Cardiac muscle cell (in vitro differentiated cells and primary cell): ENCODE measurements at regions not wholly inside any gene's neighbourhood (a gene's known extent, or its start where the extent isn't known, plus 50 kb on each side); places are given as distances from the start of the nearest gene placed in this dataset.

Experiments
- DNase-seq, 2 donors: peaks; one replicate each; pipeline versions ENCODE4 v3.0.0 to v3.0.0-alpha.2; 2010 to 2017; ENCODE audit warnings: low read depth in 1 of 2, low spot score in 1 of 2
- H3K27ac ChIP-seq: fragments of 200-600 bp; sonication (generic); 2 replicates; pipeline ENCODE4 v1.5.1; 2016
- H3K27me3 ChIP-seq: fragments of 200-600 bp; sonication (generic); 2 replicates; pipeline ENCODE4 v1.6.0; 2016; ENCODE audit warnings: control low read depth
- H3K36me3 ChIP-seq: fragments of 200-600 bp; sonication (generic); 2 replicates; pipeline ENCODE4 v1.5.1; 2016; ENCODE audit warnings: control low read depth
- H3K4me1 ChIP-seq: fragments of 200-600 bp; sonication (generic); 2 replicates; pipeline ENCODE4 v1.8.1; 2017; ENCODE audit warnings: low read depth, mild to moderate bottlenecking, mixed run types
- H3K4me3 ChIP-seq: fragments of 200-600 bp; sonication (generic); 2 replicates; pipeline ENCODE4 v1.5.1; 2016; ENCODE audit warnings: mild to moderate bottlenecking
- H3K9me3 ChIP-seq: fragments of 200-600 bp; sonication (generic); 2 replicates; pipeline ENCODE4 v1.5.1; 2017; ENCODE audit warnings: low read depth, mild to moderate bottlenecking, control low read depth
- CTCF ChIP-seq: IDR thresholded peaks from 2 replicates; pipeline ENCODE4 v1.5.1; 2012; ENCODE audit warnings: low read depth, mild to moderate bottlenecking, low read length

- H3K36me3 ChIP-seq, result no peaks in the 10 kb centered on the region
- no peak overlapping the region for H3K27ac ChIP-seq
- H3K4me1 ChIP-seq, result no peaks in the 10 kb centered on the region
- peaks cover 2% of the 10 kb centered on the region for H3K27me3 ChIP-seq
- no peak for TF ChIP-seq CTCF
- no peaks in the 10 kb centered on the region for H3K9me3 ChIP-seq
- H3K4me3 ChIP-seq, result no peak overlapping the region
- no peak for DNase-seq
These were observed 60.6 kb upstream of the PCSK6 start for GRCh38 chr15:101550124-101550523.

GRCh38 chr15:101549647-101550046, 60.1 kb upstream of the PCSK6 start:
- peaks cover 4% of the 10 kb centered on the region for H3K27me3 ChIP-seq
- DNase-seq, result no peak
- no peak overlapping the region for H3K4me3 ChIP-seq
- TF ChIP-seq CTCF, result no peak
- no peak overlapping the region for H3K27ac ChIP-seq
- no peaks in the 10 kb centered on the region for H3K36me3 ChIP-seq
- H3K9me3 ChIP-seq, result no peaks in the 10 kb centered on the region
- no peaks in the 10 kb centered on the region for H3K4me1 ChIP-seq

GRCh38 chr15:101547737-101548136, 58.2 kb upstream of the PCSK6 start:
- TF ChIP-seq CTCF, result no peak
- Histone ChIP-seq H3K4me3 (no peak overlapping the region), H3K4me1 (no peaks in the 10 kb centered on the region), H3K9me3 (no peaks in the 10 kb centered on the region), H3K27ac (no peak overlapping the region), H3K36me3 (no peaks in the 10 kb centered on the region), H3K27me3 (peaks cover 4% of the 10 kb centered on the region)
- DNase-seq, result no peak

- TF ChIP-seq CTCF, result no peak
- no peaks in the 10 kb centered on the region for H3K4me1 ChIP-seq
- H3K4me3 ChIP-seq, result no peak overlapping the region
- H3K9me3 ChIP-seq, result no peaks in the 10 kb centered on the region
- no peak for DNase-seq
- H3K27ac ChIP-seq, result no peak overlapping the region
- no peaks in the 10 kb centered on the region for H3K36me3 ChIP-seq
- H3K27me3 ChIP-seq, result peaks cover 4% of the 10 kb centered on the region
These were observed 56.3 kb upstream of the PCSK6 start for GRCh38 chr15:101545548-101546505.

- H3K27me3 ChIP-seq, result peaks cover 4% of the 10 kb centered on the region
- no peak for DNase-seq
- TF ChIP-seq CTCF, result no peak
- H3K9me3 ChIP-seq, result no peaks in the 10 kb centered on the region
- no peaks in the 10 kb centered on the region for H3K36me3 ChIP-seq
- H3K4me1 ChIP-seq, result no peaks in the 10 kb centered on the region
- H3K27ac ChIP-seq, result no peak overlapping the region
- H3K4me3 ChIP-seq, result no peak overlapping the region
These were observed 55.1 kb upstream of the PCSK6 start for GRCh38 chr15:101544613-101544945.
